ENCODE measurements at regions not wholly inside any gene's neighbourhood (a gene's known extent, or its start where the extent isn't known, plus 50 kb on each side); places are given as distances from the start of the nearest gene placed in this dataset.
"Not testable (repeated sequence)": the region's sequence is repeated elsewhere in the genome, so short reads cannot be mapped to it uniquely, and the experiment has no call there.

DNA sequence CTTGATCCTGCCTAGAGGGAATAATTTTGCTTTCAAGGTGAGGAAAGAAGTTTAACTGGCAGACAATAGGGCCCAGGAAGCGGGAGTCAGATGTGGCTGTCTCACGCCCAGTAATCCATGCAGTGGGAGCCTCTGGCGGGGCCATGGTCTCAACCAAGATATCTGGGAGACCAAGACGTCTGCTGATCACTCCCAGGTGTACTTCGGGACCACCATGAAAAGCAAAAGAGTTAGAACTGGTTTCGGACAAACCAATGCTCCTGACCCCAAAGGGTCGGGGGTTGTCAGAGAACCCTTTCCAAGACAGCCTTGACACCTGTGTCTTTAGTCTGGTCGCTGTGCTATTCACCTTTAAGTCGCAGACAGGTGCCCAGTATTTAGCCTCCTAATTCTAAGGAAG, 256.9 kb upstream of the MBL2 start:
- DNase-seq (ENCODE audit: low read depth, low spot score) = no peak
- H3K9me3 ChIP-seq (ENCODE audit: low read depth, low read length) = no peaks in the 10 kb centered on the region
- no peak overlapping the region for H3K27ac ChIP-seq
- no peak overlapping the region for H3K4me3 ChIP-seq
- no peak overlapping the region for H3K9ac ChIP-seq (ENCODE audit: insufficient read length)
- H3K36me3 ChIP-seq (ENCODE audit: insufficient read depth, low read length) = no peaks in the 10 kb centered on the region
- no peak for TF ChIP-seq EZH2 (IDR thresholded peaks at IDR 0.05)
- TF ChIP-seq FOXP2 (optimal IDR thresholded peaks at IDR 0.05; ENCODE audit: control extremely low read depth, extremely low read length, insufficient read depth) = no peak
- no peak for TF ChIP-seq POLR2AphosphoS5 (IDR thresholded peaks at IDR 0.05; ENCODE audit: borderline replicate concordance, low read depth, low read length)

DNA sequence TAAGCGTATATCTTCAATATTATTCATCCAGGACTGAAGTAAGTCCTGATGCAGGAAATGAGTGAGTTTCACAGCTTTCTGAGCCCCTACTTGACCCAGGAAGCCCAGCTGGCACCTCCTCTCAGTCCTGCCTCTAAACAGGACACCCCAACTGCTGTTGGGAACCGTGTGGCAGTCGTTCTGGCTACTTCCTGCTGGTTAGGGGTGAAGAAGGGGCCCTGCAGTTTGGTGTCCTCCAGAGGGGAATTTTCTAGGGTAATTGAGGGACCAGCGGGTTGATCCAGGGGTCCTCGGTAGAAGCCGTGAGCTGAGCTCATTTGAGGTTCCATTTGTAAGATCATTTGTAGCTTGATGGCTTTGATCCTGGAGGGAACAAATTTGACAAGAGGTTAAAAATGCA, 253.2 kb upstream of the MBL2 start:
- not testable (repeated sequence) for H3K27ac ChIP-seq; H3K9me3 ChIP-seq (ENCODE audit: low read depth, low read length); H3K36me3 ChIP-seq (ENCODE audit: insufficient read depth, low read length); H3K9ac ChIP-seq (ENCODE audit: insufficient read length); DNase-seq (ENCODE audit: low read depth, low spot score); H3K4me3 ChIP-seq

DNA sequence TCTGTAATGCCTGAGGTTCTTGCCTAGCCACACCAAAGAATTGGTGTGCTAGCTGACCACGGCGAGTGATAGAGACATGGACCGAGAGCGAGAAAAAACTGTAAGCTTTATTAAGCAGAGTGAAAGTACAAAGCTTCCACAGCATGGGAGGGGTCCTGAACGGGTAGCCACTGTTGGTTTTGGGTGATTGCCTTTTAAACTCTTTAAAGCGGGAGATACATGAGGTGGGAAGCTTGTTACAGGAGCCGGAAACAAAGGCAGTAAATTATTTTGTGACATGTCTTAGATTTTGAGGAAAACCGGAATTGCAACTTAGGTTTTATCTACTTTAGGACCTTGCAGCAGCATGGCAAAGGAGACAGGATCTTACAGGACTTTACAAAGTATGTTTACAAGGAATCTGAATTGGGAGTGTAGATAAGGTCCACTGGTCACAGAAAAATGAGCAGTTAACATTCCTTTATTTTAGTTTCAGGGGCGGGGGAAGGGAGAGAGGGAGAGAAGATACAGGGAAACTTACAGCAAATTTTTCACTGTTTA, 252.7 kb upstream of the MBL2 start:
- TF ChIP-seq EZH2 (IDR thresholded peaks at IDR 0.05) (no peak), POLR2AphosphoS5 (IDR thresholded peaks at IDR 0.05; ENCODE audit: borderline replicate concordance, low read depth, low read length) (no peak), FOXP2 (optimal IDR thresholded peaks at IDR 0.05; ENCODE audit: control extremely low read depth, extremely low read length, insufficient read depth) (no peak)
- DNase-seq (ENCODE audit: low read depth, low spot score) = no peak
- Histone ChIP-seq H3K27ac (no peak overlapping the region; the same call in 1 of the 2 replicates), H3K4me3 (peak overlapping the region; percentile 58), H3K36me3 (ENCODE audit: insufficient read depth, low read length) (no peaks in the 10 kb centered on the region), H3K9me3 (ENCODE audit: low read depth, low read length) (no peaks in the 10 kb centered on the region), H3K9ac (ENCODE audit: insufficient read length) (no peak overlapping the region)

DNA sequence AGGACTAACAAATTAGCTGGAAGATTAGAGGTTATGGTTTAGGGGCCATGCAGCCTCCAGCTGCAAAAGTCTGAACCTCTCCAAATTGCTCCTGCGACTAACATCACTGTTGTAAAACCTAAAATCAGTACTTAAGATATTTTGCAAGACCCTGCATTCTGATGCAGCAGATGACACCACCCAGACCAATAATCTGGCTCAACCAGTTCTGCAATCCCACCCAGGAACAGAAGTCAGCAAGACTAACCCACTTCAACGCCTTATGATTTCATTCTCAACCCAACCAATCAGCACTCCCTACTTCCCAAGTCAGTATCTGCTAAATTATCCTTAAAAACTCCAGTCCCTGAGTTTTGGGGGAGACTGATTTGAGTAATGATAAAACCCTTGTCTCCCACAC, 250.8 kb upstream of the MBL2 start:
- Histone ChIP-seq H3K9ac (ENCODE audit: insufficient read length) (no peak overlapping the region), H3K36me3 (ENCODE audit: insufficient read depth, low read length) (no peaks in the 10 kb centered on the region), H3K27ac (no peak overlapping the region), H3K9me3 (ENCODE audit: low read depth, low read length) (no peaks in the 10 kb centered on the region), H3K4me3 (no peak overlapping the region)
- no peak for TF ChIP-seq EZH2 (IDR thresholded peaks at IDR 0.05)
- no peak for TF ChIP-seq POLR2AphosphoS5 (IDR thresholded peaks at IDR 0.05; ENCODE audit: borderline replicate concordance, low read depth, low read length)
- DNase-seq (ENCODE audit: low read depth, low spot score) = no peak

DNA sequence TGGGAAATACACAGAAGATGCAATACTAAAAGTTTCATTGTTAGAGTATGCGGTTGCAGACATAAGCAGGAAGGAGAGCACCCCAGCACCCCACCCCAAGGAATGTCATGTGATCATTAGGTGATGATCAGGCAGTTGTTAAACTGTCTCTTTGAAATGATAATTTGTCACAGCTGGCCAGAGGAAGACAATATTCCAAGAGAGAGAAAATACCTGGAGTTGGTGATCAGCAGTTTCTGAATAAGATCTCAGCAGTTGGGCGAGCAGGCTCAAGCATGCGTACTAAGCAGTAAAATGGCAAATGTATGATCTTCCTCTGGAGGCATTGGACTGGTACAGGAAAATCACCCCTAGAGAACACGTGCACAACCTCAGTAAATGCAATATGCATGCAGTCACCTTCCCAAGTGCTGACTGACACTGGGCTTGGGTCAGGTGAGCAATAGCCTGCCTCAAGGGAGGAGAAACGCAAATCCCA, 250.1 kb upstream of the MBL2 start:
- no peaks in the 10 kb centered on the region for H3K36me3 ChIP-seq (ENCODE audit: insufficient read depth, low read length)
- no peak overlapping the region for H3K9ac ChIP-seq (ENCODE audit: insufficient read length)
- no peak overlapping the region for H3K4me3 ChIP-seq
- no peak for DNase-seq (ENCODE audit: low read depth, low spot score)
- H3K27ac ChIP-seq = no peak overlapping the region
- no peaks in the 10 kb centered on the region for H3K9me3 ChIP-seq (ENCODE audit: low read depth, low read length)
- TF ChIP-seq EZH2 (IDR thresholded peaks at IDR 0.05) (no peak), FOXP2 (optimal IDR thresholded peaks at IDR 0.05; ENCODE audit: control extremely low read depth, extremely low read length, insufficient read depth) (no peak), POLR2AphosphoS5 (IDR thresholded peaks at IDR 0.05; ENCODE audit: borderline replicate concordance, low read depth, low read length) (no peak)

- Histone ChIP-seq H3K36me3 (ENCODE audit: insufficient read depth, low read length) (no peaks in the 10 kb centered on the region), H3K4me3 (no peak overlapping the region), H3K27ac (no peak overlapping the region; the same call in 1 of the 2 replicates), H3K9ac (ENCODE audit: insufficient read length) (no peak overlapping the region), H3K9me3 (ENCODE audit: low read depth, low read length) (no peaks in the 10 kb centered on the region)
- no peak for DNase-seq (ENCODE audit: low read depth, low spot score)
- TF ChIP-seq EZH2 (IDR thresholded peaks at IDR 0.05) = no peak
- TF ChIP-seq POLR2AphosphoS5 (IDR thresholded peaks at IDR 0.05; ENCODE audit: borderline replicate concordance, low read depth, low read length) = no peak
- TF ChIP-seq FOXP2 (optimal IDR thresholded peaks at IDR 0.05; ENCODE audit: control extremely low read depth, extremely low read length, insufficient read depth) = no peak
Measured at GRCh38 chr10:53013201-53013810, 240.7 kb upstream of the MBL2 start.

DNA sequence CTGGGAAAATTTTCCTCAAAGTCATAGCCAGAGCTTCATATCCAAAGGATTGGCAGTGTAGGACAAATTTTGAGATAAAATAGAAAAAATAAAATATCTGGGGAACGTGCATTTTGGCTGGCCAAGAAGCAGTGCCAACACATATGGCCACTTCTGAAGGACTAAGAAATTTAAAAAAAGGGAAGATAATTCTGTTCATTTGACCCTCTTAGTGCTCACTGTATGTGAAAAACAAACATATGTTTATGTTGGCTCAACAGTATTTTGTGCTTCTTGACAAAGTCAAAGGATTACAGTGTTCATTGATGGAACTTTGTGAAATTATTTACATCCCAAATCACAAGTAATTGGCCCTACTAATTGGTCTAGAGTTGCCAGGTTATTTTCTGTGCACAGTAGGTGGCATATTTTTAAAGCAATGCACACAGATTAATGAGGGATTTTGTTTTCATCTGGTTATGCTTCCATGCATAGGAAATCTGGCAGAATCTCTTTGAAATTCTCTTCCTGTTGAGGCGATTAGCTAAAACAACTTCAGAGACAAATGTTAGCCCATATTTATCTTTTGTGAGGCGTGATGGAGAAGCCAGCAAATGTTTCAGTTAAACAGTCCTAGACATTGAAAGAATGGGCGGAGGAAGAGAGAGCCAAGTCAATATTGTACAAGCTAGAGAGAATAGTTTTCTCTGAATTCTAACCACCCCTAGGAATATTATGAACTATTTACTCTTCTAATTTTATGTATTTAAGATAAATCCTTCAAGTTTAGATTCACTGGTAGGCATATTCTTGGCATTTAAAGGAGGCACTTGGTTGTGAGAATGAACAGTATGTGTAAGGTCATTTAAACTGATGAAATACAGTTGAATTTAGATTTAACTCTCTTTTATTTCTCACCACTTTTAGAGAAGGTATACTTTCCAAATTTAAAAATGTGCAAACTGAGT, 237.7 kb upstream of the MBL2 start:
- Histone ChIP-seq H3K27ac (0 out of 2 replicates have a peak overlapping the region, but pooled peaks have one; percentile 26), H3K9me3 (ENCODE audit: low read depth, low read length) (no peaks in the 10 kb centered on the region), H3K36me3 (ENCODE audit: insufficient read depth, low read length) (no peaks in the 10 kb centered on the region), H3K9ac (ENCODE audit: insufficient read length) (no peak overlapping the region), H3K4me3 (no peak overlapping the region)
- TF ChIP-seq POLR2AphosphoS5 (IDR thresholded peaks at IDR 0.05; ENCODE audit: borderline replicate concordance, low read depth, low read length) (no peak), FOXP2 (optimal IDR thresholded peaks at IDR 0.05; ENCODE audit: control extremely low read depth, extremely low read length, insufficient read depth) (no peak), EZH2 (IDR thresholded peaks at IDR 0.05) (no peak)
- DNase-seq (ENCODE audit: low read depth, low spot score) = no peak

DNA sequence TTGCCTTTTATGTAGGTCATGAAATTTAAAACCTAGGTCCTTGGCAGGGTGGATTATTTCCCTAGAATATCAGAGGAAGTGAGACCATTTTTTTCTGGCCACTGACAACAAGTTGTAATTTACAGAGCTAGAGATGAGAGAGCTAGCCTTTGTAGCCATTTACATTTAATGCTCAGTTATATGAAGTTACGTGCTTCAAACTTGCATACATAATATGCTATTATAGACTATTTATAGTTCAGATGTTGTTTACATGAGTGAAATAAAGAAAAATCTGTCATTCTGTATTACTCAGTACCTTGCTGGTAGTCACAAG, 234.9 kb upstream of the MBL2 start:
- Histone ChIP-seq H3K27ac (peak overlapping the region; percentile 75), H3K9me3 (ENCODE audit: low read depth, low read length) (no peaks in the 10 kb centered on the region), H3K4me3 (no peak overlapping the region), H3K9ac (ENCODE audit: insufficient read length) (no peak overlapping the region), H3K36me3 (ENCODE audit: insufficient read depth, low read length) (no peaks in the 10 kb centered on the region)
- no peak for DNase-seq (ENCODE audit: low read depth, low spot score)
- TF ChIP-seq FOXP2 (optimal IDR thresholded peaks at IDR 0.05; ENCODE audit: control extremely low read depth, extremely low read length, insufficient read depth) (no peak), POLR2AphosphoS5 (IDR thresholded peaks at IDR 0.05; ENCODE audit: borderline replicate concordance, low read depth, low read length) (no peak), EZH2 (IDR thresholded peaks at IDR 0.05) (no peak)

All from SK-N-MC (cell line).